ENCODE measurements at regions not wholly inside any gene's neighbourhood (a gene's known extent, or its start where the extent isn't known, plus 50 kb on each side); places are given as distances from the start of the nearest gene placed in this dataset.

GRCh38 chrX:6325437-6325836 is 96.8 kb upstream of the NLGN4X start:
- Histone ChIP-seq H3K27me3 (replicated peaks; ENCODE audit: control insufficient read depth, insufficient read depth, low read length) (no peaks in the 10 kb centered on the region), H3K4me3 (replicated peaks; ENCODE audit: low read depth, low read length) (no peak overlapping the region), H3K36me3 (ENCODE audit: control insufficient read depth, insufficient read depth, low read length) (no peaks in the 10 kb centered on the region)
- DNase-seq (ENCODE audit: extremely low read depth, insufficient read length), result no peak
- TF ChIP-seq CTCF (IDR thresholded peaks at IDR 0.05; ENCODE audit: insufficient read depth, low read length, poor library complexity, severe bottlenecking), result no peak

- DNase-seq (ENCODE audit: extremely low read depth, insufficient read length), result no peak
- Histone ChIP-seq H3K27me3 (replicated peaks; ENCODE audit: control insufficient read depth, insufficient read depth, low read length) (no peaks in the 10 kb centered on the region), H3K4me3 (replicated peaks; ENCODE audit: low read depth, low read length) (no peak overlapping the region), H3K36me3 (ENCODE audit: control insufficient read depth, insufficient read depth, low read length) (no peaks in the 10 kb centered on the region)
- TF ChIP-seq CTCF (IDR thresholded peaks at IDR 0.05; ENCODE audit: insufficient read depth, low read length, poor library complexity, severe bottlenecking), result no peak
Measured at GRCh38 chrX:6313356-6313755, 84.7 kb upstream of the NLGN4X start.

- Histone ChIP-seq H3K36me3 (ENCODE audit: control insufficient read depth, insufficient read depth, low read length) (no peaks in the 10 kb centered on the region), H3K4me3 (replicated peaks; ENCODE audit: low read depth, low read length) (no peak overlapping the region), H3K27me3 (replicated peaks; ENCODE audit: control insufficient read depth, insufficient read depth, low read length) (no peaks in the 10 kb centered on the region)
- TF ChIP-seq CTCF (IDR thresholded peaks at IDR 0.05; ENCODE audit: insufficient read depth, low read length, poor library complexity, severe bottlenecking), result no peak
- no peak for DNase-seq (ENCODE audit: extremely low read depth, insufficient read length)
Measured at GRCh38 chrX:6311540-6311939, 82.9 kb upstream of the NLGN4X start.

- H3K4me3 ChIP-seq (replicated peaks; ENCODE audit: low read depth, low read length), result no peak overlapping the region
- no peak for DNase-seq (ENCODE audit: extremely low read depth, insufficient read length)
- no peaks in the 10 kb centered on the region for H3K36me3 ChIP-seq (ENCODE audit: control insufficient read depth, insufficient read depth, low read length)
- no peaks in the 10 kb centered on the region for H3K27me3 ChIP-seq (replicated peaks; ENCODE audit: control insufficient read depth, insufficient read depth, low read length)
- TF ChIP-seq CTCF (IDR thresholded peaks at IDR 0.05; ENCODE audit: insufficient read depth, low read length, poor library complexity, severe bottlenecking), result no peak
Measured at GRCh38 chrX:6307156-6307555, 78.5 kb upstream of the NLGN4X start.

GRCh38 chrX:6299724-6300123 is 71.1 kb upstream of the NLGN4X start:
- Histone ChIP-seq H3K27me3 (replicated peaks; ENCODE audit: control insufficient read depth, insufficient read depth, low read length) (no peaks in the 10 kb centered on the region), H3K36me3 (ENCODE audit: control insufficient read depth, insufficient read depth, low read length) (no peaks in the 10 kb centered on the region), H3K4me3 (replicated peaks; ENCODE audit: low read depth, low read length) (no peak overlapping the region)
- peak; percentile 13 for DNase-seq (ENCODE audit: extremely low read depth, insufficient read length)
- no peak for TF ChIP-seq CTCF (IDR thresholded peaks at IDR 0.05; ENCODE audit: insufficient read depth, low read length, poor library complexity, severe bottlenecking)

GRCh38 chrX:6293716-6294115 is 65.0 kb upstream of the NLGN4X start:
- Histone ChIP-seq H3K36me3 (ENCODE audit: control insufficient read depth, insufficient read depth, low read length) (no peaks in the 10 kb centered on the region), H3K27me3 (replicated peaks; ENCODE audit: control insufficient read depth, insufficient read depth, low read length) (no peaks in the 10 kb centered on the region), H3K4me3 (replicated peaks; ENCODE audit: low read depth, low read length) (no peak overlapping the region)
- TF ChIP-seq CTCF (IDR thresholded peaks at IDR 0.05; ENCODE audit: insufficient read depth, low read length, poor library complexity, severe bottlenecking), result no peak
- no peak for DNase-seq (ENCODE audit: extremely low read depth, insufficient read length)

Data from GM06990 (cell line).